Keratinocyte (primary cell): ENCODE measurements at regions not wholly inside any gene's neighbourhood (a gene's known extent, or its start where the extent isn't known, plus 50 kb on each side); places are given as distances from the start of the nearest gene placed in this dataset.

Experiments
- CTCF ChIP-seq, 3 experiments: IDR thresholded peaks in 1 of 3; conservative IDR thresholded peaks in 1 of 3; optimal IDR thresholded peaks in 1 of 3; 2 replicates in 2 of 3; 3 replicates in 1 of 3; pipeline versions ENCODE3 to v1.5.1; 2011; ENCODE audit warnings: low read length in 3 of 3, mild to moderate bottlenecking in 3 of 3, moderate library complexity in 2 of 3, control low read depth in 1 of 3, inconsistent platforms in 1 of 3; ENCODE audit not compliant: insufficient read depth in 2 of 3; ENCODE audit errors: extremely low read depth in 1 of 3
- EZH2 ChIP-seq: IDR thresholded peaks from one replicate; pipeline ENCODE4 v1.6.1; 2012; ENCODE audit warnings: inconsistent platforms, mild to moderate bottlenecking, low read length, moderate library complexity

GRCh38 chr6:95142101-95142500 is 435.2 kb upstream of the MANEA start:
- no peak for TF ChIP-seq CTCF (optimal IDR thresholded peaks at IDR 0.05 in 1 of 3, IDR thresholded peaks at IDR 0.05 in 1 of 3, conservative IDR thresholded peaks at IDR 0.05 in 1 of 3; ENCODE audit: extremely low read depth in 1 of 3, insufficient read depth in 2 of 3, low read length in 3 of 3)
- no peak for TF ChIP-seq EZH2
